HCT116 (cell line): ENCODE measurements at regions not wholly inside any gene's neighbourhood (a gene's known extent, or its start where the extent isn't known, plus 50 kb on each side); places are given as distances from the start of the nearest gene placed in this dataset.
A peak's percentile ranks its signal among the peaks of the same experiment; 100 is the strongest.

ENCODE experiments used
- ATAC-seq: fragments of 200-7000 bp; cut with Tn5 transposase; 2 replicates; pipeline ENCODE4 v1.9.1; 2020; ENCODE audit warnings: mild to moderate bottlenecking, moderate library complexity
- BruUV-seq: library from RNA; stranded (reverse); fragments of 400-500 nt; replicated peaks from 2 replicates; lab custom pipeline; 2021; lab: Mats Ljungman, UMichigan
- CTCF ChIA-PET: fragments of 300-600 bp; sonication (Branson Sonifier 250); formaldehyde crosslinking; loops from one replicate; lab custom pipeline; 2021; ENCODE audit warnings: antibody characterized with exemption; lab: Charles Lee
- POLR2A ChIA-PET: fragments of 300-600, 350-600 bp; sonication (Branson Sonifier 250); formaldehyde crosslinking; loops from one replicate; lab custom pipeline; 2021; ENCODE audit warnings: antibody characterized with exemption; lab: Charles Lee
- RAD21 ChIA-PET, 2 experiments: fragments of 300-600 bp; sonication (Branson Sonifier 250); formaldehyde crosslinking; loops; one replicate each; lab custom pipeline; 2023; ENCODE audit warnings: low total read pairs in 2 of 2; ENCODE audit not compliant: uncharacterized antibody in 2 of 2, unreplicated experiment in 2 of 2, low non-redundant PET in 1 of 2; lab: Charles Lee
- DNase-seq: peaks from one replicate; pipeline ENCODE4 v3.0.0-alpha.2; 2010; ENCODE audit warnings: low read depth, low spot score
- H2AFZ ChIP-seq: fragments of 200-600 bp; shearing (Covaris generic), sonication (generic); 2 replicates; pipeline ENCODE4 v1.6.1; 2017; ENCODE audit warnings: low read depth, mixed run types, mixed read lengths, antibody characterized with exemption, low read length; ENCODE audit not compliant: poor library complexity, severe bottlenecking
- H3K27ac ChIP-seq: 2 replicates; pipeline ENCODE4 v1.5.1; 2012; ENCODE audit warnings: low read depth, low read length
- H3K27me3 ChIP-seq: fragments of 200-600 bp; sonication (generic); 2 replicates; pipeline ENCODE4 v1.6.1; 2016; ENCODE audit warnings: mixed run types, low read length, mixed read lengths; ENCODE audit not compliant: insufficient read depth
- H3K36me3 ChIP-seq, 2 experiments: fragments of 200-500 bp in 1 of 2; fragments of 200-600 bp in 1 of 2; sonication (Bioruptor generic) in 1 of 2; sonication (generic) in 1 of 2; 2 replicates each; pipeline versions ENCODE4 v1.5.1 to v1.6.1; 2014 to 2016; ENCODE audit warnings: low read length in 2 of 2, inconsistent platforms in 1 of 2, mixed read lengths in 1 of 2, mixed run types in 1 of 2; ENCODE audit not compliant: insufficient read depth in 2 of 2, control insufficient read depth in 1 of 2
- H3K4me1 ChIP-seq, 2 experiments: fragments of 200-600 bp in 1 of 2; sonication (generic) in 1 of 2; 2 replicates each; pipeline versions ENCODE4 v1.5.1 to v1.6.1; 2012 to 2017; ENCODE audit warnings: low read length in 2 of 2, inconsistent platforms in 1 of 2, mild to moderate bottlenecking in 1 of 2, mixed read lengths in 1 of 2, mixed run types in 1 of 2, moderate library complexity in 1 of 2; ENCODE audit not compliant: insufficient read depth in 2 of 2, control insufficient read depth in 1 of 2
- H3K4me2 ChIP-seq: fragments of 200-600 bp; sonication (generic); 2 replicates; pipeline ENCODE4 v1.6.1; 2017; ENCODE audit warnings: mixed run types, low read length, mixed read lengths
- H3K4me3 ChIP-seq, 2 experiments: fragments of 200-600 bp in 1 of 2; sonication (generic) in 1 of 2; replicated peaks in 1 of 2; 2 replicates each; pipeline ENCODE4 v1.5.1; 2011 to 2016; ENCODE audit warnings: low read length in 2 of 2, control low read depth in 1 of 2, low read depth in 1 of 2, mild to moderate bottlenecking in 1 of 2, mixed read lengths in 1 of 2, mixed run types in 1 of 2
- H3K79me2 ChIP-seq: fragments of 200-600 bp; sonication (generic); 2 replicates; pipeline ENCODE4 v1.6.1; 2017; ENCODE audit warnings: mild to moderate bottlenecking, mixed run types, low read length, moderate library complexity, mixed read lengths; ENCODE audit not compliant: insufficient read depth
- H3K9ac ChIP-seq: fragments of 200-600 bp; sonication (generic); 2 replicates; pipeline ENCODE4 v1.6.1; 2016; ENCODE audit warnings: low read length, mixed read lengths
- H3K9me2 ChIP-seq: fragments of 200-600 bp; sonication (generic), shearing (Covaris generic); 2 replicates; pipeline ENCODE4 v1.6.1; 2017; ENCODE audit warnings: mixed run types, mild to moderate bottlenecking, moderate library complexity; ENCODE audit not compliant: insufficient read depth
- H3K9me3 ChIP-seq, 2 experiments: fragments of 200-500 bp in 1 of 2; fragments of 200-600 bp in 1 of 2; sonication (Bioruptor generic) in 1 of 2; sonication (generic) in 1 of 2; 2 replicates each; pipeline ENCODE4 v1.6.1; 2014 to 2017; ENCODE audit warnings: low read length in 2 of 2, mixed read lengths in 2 of 2, inconsistent platforms in 1 of 2, low read depth in 1 of 2, mild to moderate bottlenecking in 1 of 2, mixed run types in 1 of 2, moderate library complexity in 1 of 2; ENCODE audit not compliant: control insufficient read depth in 1 of 2, insufficient read depth in 1 of 2
- H4K20me1 ChIP-seq: fragments of 200-600 bp; sonication (generic), shearing (Covaris generic); 2 replicates; pipeline ENCODE4 v1.6.1; 2017; ENCODE audit warnings: mixed run types, mild to moderate bottlenecking, moderate library complexity; ENCODE audit not compliant: insufficient read depth
- ATF3 ChIP-seq: IDR thresholded peaks from 2 replicates; pipeline ENCODE4 v1.6.1; 2012
- CBX3 ChIP-seq: IDR thresholded peaks from 2 replicates; pipeline ENCODE4 v1.6.1; 2012; ENCODE audit warnings: low read depth
- CEBPB ChIP-seq: IDR thresholded peaks from 2 replicates; pipeline ENCODE4 v1.6.1; 2012; ENCODE audit warnings: low read depth
- EZH2 ChIP-seq: fragments of 200-600 bp; sonication (generic); IDR thresholded peaks from 2 replicates; pipeline ENCODE4 v1.6.1; 2017; ENCODE audit warnings: antibody characterized with exemption, mixed run types
- FOSL1 ChIP-seq: IDR thresholded peaks from 2 replicates; pipeline ENCODE4 v1.6.1; 2012; ENCODE audit warnings: low read depth
- JUND ChIP-seq: IDR thresholded peaks from 2 replicates; pipeline ENCODE4 v1.6.1; 2012
- MAX ChIP-seq: IDR thresholded peaks from 2 replicates; pipeline ENCODE4 v1.6.1; 2012
- POLR2AphosphoS5 ChIP-seq: IDR thresholded peaks from 2 replicates; pipeline ENCODE4 v1.6.1; 2011; ENCODE audit warnings: mild to moderate bottlenecking, low read depth, low read length, moderate library complexity
- RAD21 ChIP-seq: IDR thresholded peaks from 2 replicates; pipeline ENCODE4 v1.6.1; 2012; ENCODE audit warnings: low read depth, mild to moderate bottlenecking
- SIN3A ChIP-seq: IDR thresholded peaks from 2 replicates; pipeline ENCODE4 v1.6.1; 2012; ENCODE audit warnings: low read depth
- SP1 ChIP-seq: IDR thresholded peaks from 2 replicates; pipeline ENCODE4 v1.6.1; 2012; ENCODE audit warnings: low read depth
- TCF7L2 ChIP-seq: IDR thresholded peaks from 2 replicates; pipeline ENCODE4 v1.7.0; 2011; ENCODE audit warnings: borderline replicate concordance, inconsistent platforms; ENCODE audit not compliant: insufficient read depth, insufficient read length; ENCODE audit errors: extremely low read depth
- YY1 ChIP-seq: IDR thresholded peaks from 2 replicates; pipeline ENCODE4 v1.6.1; 2011; ENCODE audit warnings: low read length, low read depth, moderate library complexity, mild to moderate bottlenecking; ENCODE audit not compliant: insufficient replicate concordance; ENCODE audit errors: extremely low read depth
- ZFX ChIP-seq: fragments of 450-650 bp; IDR thresholded peaks from 2 replicates; pipeline ENCODE4 v1.6.1; 2017
- ZNF274 ChIP-seq: fragments of 200-500 bp; sonication (Bioruptor generic); IDR thresholded peaks from 2 replicates; pipeline ENCODE4 v1.6.1; 2014; ENCODE audit warnings: mild to moderate bottlenecking, low read depth, low read length, inconsistent platforms
- intact Hi-C: fragments of 100-400 bp; cut with micrococcal nuclease; formaldehyde crosslinking; loops from 2 replicates; pipeline ENCODE4 v1.10.0; 2022

GRCh38 chr2:240232961-240233884, 92.8 kb upstream of the OTOS start (continued):
- TF ChIP-seq YY1, result peak; percentile 27
- no peak for TF ChIP-seq ZNF274

- peak overlapping the region; percentile 71 for H2AFZ ChIP-seq
- H3K4me3 ChIP-seq, result peak overlapping the region in 1 of 2 experiments; percentile 31; a peak in 2 of 4 replicates
- ChIA-PET RAD21 (interaction anchor here (0.5 to 0.8 kb wide), 11 partner anchors 8 to 212 kb away, joined by 3 to 11 read pairs (median 4); no protein-coding TSS in a partner anchor), CTCF (interaction anchor here (0.7 to 1.9 kb wide), 11 partner anchors 8 to 332 kb away, joined by 3 to 10 read pairs (median 4); no protein-coding TSS in a partner anchor), POLR2A (interaction anchor here (0.6 to 1.4 kb wide), 4 partner anchors 136 to 355 kb away, joined by 4 to 9 read pairs (median 6); no protein-coding TSS in a partner anchor)
- DNase-seq (no peak), ATAC-seq (no peak)
- H3K9me2 ChIP-seq, result no peaks in the 10 kb centered on the region
- TF ChIP-seq FOSL1 (no peak), RAD21 (no peak), CBX3 (no peak), ZNF274 (no peak), POLR2AphosphoS5 (no peak), EZH2 (no peak), MAX (no peak), SP1 (no peak), SIN3A (no peak), CEBPB (no peak), ATF3 (no peak), JUND (no peak), ZFX (no peak), TCF7L2 (no peak)
- H3K79me2 ChIP-seq, result no peaks in the 10 kb centered on the region
- no peaks in the 10 kb centered on the region for H3K9me3 ChIP-seq
- BruUV-seq, result no TSS peak
- intact Hi-C loops, result loop anchor here (1.0 to 10.0 kb wide), 5 partner anchors 17 to 331 kb away; partner anchors contain the start of genes DUSP28 and RNPEPL1
- H3K36me3 ChIP-seq, result no peaks in the 10 kb centered on the region
- H3K4me2 ChIP-seq, result peak overlapping the region; percentile 68
- no peak overlapping the region for H3K9ac ChIP-seq
- no peaks in the 10 kb centered on the region for H4K20me1 ChIP-seq
- peaks cover 4 to 41% of the 10 kb centered on the region in 2 experiments for H3K4me1 ChIP-seq
- peak overlapping the region; percentile 34; the same call in 1 of the 2 replicates for H3K27ac ChIP-seq
- H3K27me3 ChIP-seq, result no peaks in the 10 kb centered on the region
Observed at GRCh38 chr2:240233885-240234502, 93.5 kb upstream of the OTOS start.
